SH-SY5Y (cell line): ENCODE measurements at regions not wholly inside any gene's neighbourhood (a gene's known extent, or its start where the extent isn't known, plus 50 kb on each side); places are given as distances from the start of the nearest gene placed in this dataset.

Experiments
- GATA2 ChIP-seq: IDR thresholded peaks from 2 replicates; pipeline ENCODE4 v1.6.1; 2011; ENCODE audit warnings: mild to moderate bottlenecking, low read depth, low read length
- GATA3 ChIP-seq: IDR thresholded peaks from 2 replicates; pipeline ENCODE4 v1.6.1; 2011; ENCODE audit warnings: low read depth, mild to moderate bottlenecking, low read length, moderate library complexity

GRCh38 chr3:72311425-72311824, 526.5 kb upstream of the PROK2 start:
- TF ChIP-seq GATA2 (no peak), GATA3 (no peak)
